ENCODE measurements at regions not wholly inside any gene's neighbourhood (a gene's known extent, or its start where the extent isn't known, plus 50 kb on each side); places are given as distances from the start of the nearest gene placed in this dataset.

DNA sequence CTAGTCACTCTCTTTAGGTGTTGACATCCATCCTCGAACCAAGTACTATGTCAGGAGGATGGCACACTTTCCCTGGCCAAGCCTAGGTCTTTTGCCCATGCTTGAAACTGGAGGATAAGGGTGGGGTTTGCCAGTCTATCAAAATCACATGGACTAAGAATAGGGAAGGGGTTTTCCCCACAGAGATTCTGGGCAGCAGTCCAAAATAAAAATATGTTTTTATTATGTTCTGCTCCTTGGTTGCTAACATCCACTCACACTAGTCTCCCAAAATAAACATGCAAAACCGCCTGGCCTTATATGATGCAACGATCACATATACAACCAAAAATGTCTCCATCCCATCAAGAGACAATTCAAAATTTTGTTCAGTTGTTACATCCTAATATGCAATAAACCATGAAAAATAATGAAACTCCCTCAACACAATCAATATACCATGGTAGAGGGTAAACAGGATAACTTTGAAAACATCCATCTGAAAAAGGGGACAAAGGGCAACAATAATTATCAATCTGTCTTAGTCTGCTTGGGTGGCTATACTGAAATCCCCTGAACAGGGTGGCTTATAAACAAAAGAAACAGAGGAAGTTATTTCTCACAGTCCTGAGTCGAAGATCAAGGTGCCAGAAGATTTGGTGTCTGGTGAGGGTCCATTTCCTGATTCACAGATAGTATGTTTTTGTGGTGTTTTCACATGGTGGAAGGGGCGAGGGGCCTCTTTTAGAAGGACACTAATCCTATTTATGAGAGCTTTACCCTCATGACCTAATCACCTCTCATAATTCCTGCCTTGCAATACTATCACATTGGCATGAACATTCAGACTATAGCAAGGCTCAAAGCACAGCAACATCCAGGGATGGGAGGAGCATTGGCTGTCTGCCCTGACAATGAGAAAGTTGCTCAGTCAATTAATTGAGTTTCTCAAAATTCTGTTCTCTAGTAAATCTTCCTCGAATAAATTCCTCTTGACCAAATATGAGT is 159.3 kb downstream of the ETV1 start:
- WGBS, 2 donors = 29 to 37% methylated on average over 6 of the region's 6 CpGs
- Histone ChIP-seq H3K4me1 (peaks cover 0 to 6% (median 0%) of the 10 kb centered on the region in 4 donors), H3K4me3 (no peak overlapping the region), H3K27ac (no peak overlapping the region), H3K36me3 (no peaks in the 10 kb centered on the region), H3K27me3 (no peaks in the 10 kb centered on the region), H3K9me3 (no peaks in the 10 kb centered on the region)
- TF ChIP-seq EP300 (IDR thresholded peaks at IDR 0.05) = no peak
- intact Hi-C loops (cut with DNase I) = no loop called here
- DNase-seq = no peak

DNA sequence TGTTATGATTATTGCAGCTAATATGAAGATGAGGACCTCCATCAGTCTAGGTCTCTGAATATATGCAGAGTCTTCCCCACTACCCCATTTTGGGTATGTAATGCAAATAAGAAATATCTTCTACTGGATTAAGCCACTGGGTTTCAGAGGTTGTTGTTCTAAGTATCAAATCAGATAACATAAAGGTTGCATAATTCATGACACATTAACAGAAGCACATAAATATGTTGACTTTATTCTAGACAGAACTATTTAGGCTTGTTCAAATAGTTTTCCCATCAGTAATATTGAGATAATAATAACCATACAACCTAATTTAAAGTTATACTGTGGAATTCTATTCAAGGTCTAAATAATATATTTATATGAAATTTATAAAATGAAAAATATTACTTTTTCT is 157.1 kb downstream of the ETV1 start:
- TF ChIP-seq POLR2AphosphoS5 (IDR thresholded peaks at IDR 0.05) (no peak), POLR2A (IDR thresholded peaks at IDR 0.05) (no peak)
- TF ChIP-seq, protein P1, sequence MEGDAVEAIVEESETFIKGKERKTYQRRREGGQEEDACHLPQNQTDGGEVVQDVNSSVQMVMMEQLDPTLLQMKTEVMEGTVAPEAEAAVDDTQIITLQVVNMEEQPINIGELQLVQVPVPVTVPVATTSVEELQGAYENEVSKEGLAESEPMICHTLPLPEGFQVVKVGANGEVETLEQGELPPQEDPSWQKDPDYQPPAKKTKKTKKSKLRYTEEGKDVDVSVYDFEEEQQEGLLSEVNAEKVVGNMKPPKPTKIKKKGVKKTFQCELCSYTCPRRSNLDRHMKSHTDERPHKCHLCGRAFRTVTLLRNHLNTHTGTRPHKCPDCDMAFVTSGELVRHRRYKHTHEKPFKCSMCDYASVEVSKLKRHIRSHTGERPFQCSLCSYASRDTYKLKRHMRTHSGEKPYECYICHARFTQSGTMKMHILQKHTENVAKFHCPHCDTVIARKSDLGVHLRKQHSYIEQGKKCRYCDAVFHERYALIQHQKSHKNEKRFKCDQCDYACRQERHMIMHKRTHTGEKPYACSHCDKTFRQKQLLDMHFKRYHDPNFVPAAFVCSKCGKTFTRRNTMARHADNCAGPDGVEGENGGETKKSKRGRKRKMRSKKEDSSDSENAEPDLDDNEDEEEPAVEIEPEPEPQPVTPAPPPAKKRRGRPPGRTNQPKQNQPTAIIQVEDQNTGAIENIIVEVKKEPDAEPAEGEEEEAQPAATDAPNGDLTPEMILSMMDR (IDR thresholded peaks at IDR 0.05) = no peak
- Histone ChIP-seq H3K36me3 (no peaks in the 10 kb centered on the region), H3K27ac (no peak overlapping the region), H3K4me1 (peaks cover 0 to 6% (median 0%) of the 10 kb centered on the region in 4 donors), H3K27me3 (no peaks in the 10 kb centered on the region), H3K4me3 (no peak overlapping the region), H3K9me3 (no peaks in the 10 kb centered on the region)
- intact Hi-C loops (cut with DNase I) = no loop called here
- DNase-seq = no peak

DNA sequence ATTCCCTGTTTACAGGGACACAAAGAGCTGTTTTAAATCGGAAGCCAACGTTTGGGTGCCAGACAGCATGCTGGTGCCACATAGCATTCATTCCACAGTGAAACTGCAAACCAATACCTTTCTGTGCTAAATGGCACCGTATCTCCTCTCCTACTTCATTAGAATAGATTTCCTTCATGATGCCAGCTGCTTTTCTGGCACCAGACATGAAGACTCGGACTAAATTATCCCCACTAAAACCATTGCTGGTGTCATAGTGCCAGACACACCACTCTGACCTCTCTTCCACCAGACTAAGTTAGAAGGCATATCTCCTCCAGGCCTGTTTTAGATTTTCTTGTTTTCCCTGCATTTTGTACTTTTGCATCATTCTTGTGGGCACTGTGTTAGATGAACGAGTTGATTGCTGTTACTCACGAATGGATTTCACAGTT is 155.1 kb downstream of the ETV1 start:
- Histone ChIP-seq H3K27ac (no peak overlapping the region), H3K27me3 (no peaks in the 10 kb centered on the region), H3K36me3 (no peaks in the 10 kb centered on the region), H3K9me3 (no peaks in the 10 kb centered on the region), H3K4me1 (peaks cover 0 to 6% (median 0%) of the 10 kb centered on the region in 4 donors), H3K4me3 (no peak overlapping the region)
- no peak for DNase-seq
- intact Hi-C loops (cut with DNase I) = no loop called here
- WGBS, 2 donors = 80 to 85% methylated on average over 6 of the region's 6 CpGs
- TF ChIP-seq, protein P1 (IDR thresholded peaks at IDR 0.05) = no peak
- no peak for TF ChIP-seq POLR2AphosphoS5 (IDR thresholded peaks at IDR 0.05)
- TF ChIP-seq POLR2A (IDR thresholded peaks at IDR 0.05) = no peak
- TF ChIP-seq EP300 (IDR thresholded peaks at IDR 0.05) = no peak

GRCh38 chr7:13835442-13835841 is 154.0 kb downstream of the ETV1 start:
- Histone ChIP-seq H3K27ac (no peak overlapping the region), H3K9me3 (no peaks in the 10 kb centered on the region), H3K4me3 (no peak overlapping the region), H3K4me1 (peaks cover 0 to 6% (median 0%) of the 10 kb centered on the region in 4 donors), H3K36me3 (no peaks in the 10 kb centered on the region), H3K27me3 (no peaks in the 10 kb centered on the region)
- intact Hi-C loops (cut with DNase I) = no loop called here
- DNase-seq = no peak
- WGBS, 2 donors = 94% methylated on average over 2 of the region's 2 CpGs
- TF ChIP-seq, protein P1 (IDR thresholded peaks at IDR 0.05) = no peak
- no peak for TF ChIP-seq POLR2AphosphoS5 (IDR thresholded peaks at IDR 0.05)
- no peak for TF ChIP-seq EP300 (IDR thresholded peaks at IDR 0.05)
- no peak for TF ChIP-seq POLR2A (IDR thresholded peaks at IDR 0.05)

GRCh38 chr7:13839063-13839462 is 150.4 kb downstream of the ETV1 start:
- peaks cover 0 to 4% (median 0%) of the 10 kb centered on the region in 4 donors for H3K4me1 ChIP-seq
- 21 to 51% methylated on average over 1 of the region's 1 CpG for WGBS, 2 donors
- H3K27me3 ChIP-seq = no peaks in the 10 kb centered on the region
- no peak overlapping the region for H3K4me3 ChIP-seq
- H3K36me3 ChIP-seq = no peaks in the 10 kb centered on the region
- DNase-seq = no peak
- H3K27ac ChIP-seq = no peak overlapping the region
- TF ChIP-seq POLR2A (IDR thresholded peaks at IDR 0.05) (no peak), EP300 (IDR thresholded peaks at IDR 0.05) (no peak), POLR2AphosphoS5 (IDR thresholded peaks at IDR 0.05) (no peak)
- TF ChIP-seq, protein P1 (IDR thresholded peaks at IDR 0.05) = no peak
- intact Hi-C loops (cut with DNase I) = no loop called here
- no peaks in the 10 kb centered on the region for H3K9me3 ChIP-seq

Data from sigmoid colon (tissue), 6 donors.